ENCODE measurements at regions not wholly inside any gene's neighbourhood (a gene's known extent, or its start where the extent isn't known, plus 50 kb on each side); places are given as distances from the start of the nearest gene placed in this dataset.

- TF ChIP-seq, protein P1, sequence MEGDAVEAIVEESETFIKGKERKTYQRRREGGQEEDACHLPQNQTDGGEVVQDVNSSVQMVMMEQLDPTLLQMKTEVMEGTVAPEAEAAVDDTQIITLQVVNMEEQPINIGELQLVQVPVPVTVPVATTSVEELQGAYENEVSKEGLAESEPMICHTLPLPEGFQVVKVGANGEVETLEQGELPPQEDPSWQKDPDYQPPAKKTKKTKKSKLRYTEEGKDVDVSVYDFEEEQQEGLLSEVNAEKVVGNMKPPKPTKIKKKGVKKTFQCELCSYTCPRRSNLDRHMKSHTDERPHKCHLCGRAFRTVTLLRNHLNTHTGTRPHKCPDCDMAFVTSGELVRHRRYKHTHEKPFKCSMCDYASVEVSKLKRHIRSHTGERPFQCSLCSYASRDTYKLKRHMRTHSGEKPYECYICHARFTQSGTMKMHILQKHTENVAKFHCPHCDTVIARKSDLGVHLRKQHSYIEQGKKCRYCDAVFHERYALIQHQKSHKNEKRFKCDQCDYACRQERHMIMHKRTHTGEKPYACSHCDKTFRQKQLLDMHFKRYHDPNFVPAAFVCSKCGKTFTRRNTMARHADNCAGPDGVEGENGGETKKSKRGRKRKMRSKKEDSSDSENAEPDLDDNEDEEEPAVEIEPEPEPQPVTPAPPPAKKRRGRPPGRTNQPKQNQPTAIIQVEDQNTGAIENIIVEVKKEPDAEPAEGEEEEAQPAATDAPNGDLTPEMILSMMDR (IDR thresholded peaks at IDR 0.05) = no peak
- TF ChIP-seq POLR2A (IDR thresholded peaks at IDR 0.05) (no peak), POLR2AphosphoS5 (IDR thresholded peaks at IDR 0.05) (no peak)
Observed at GRCh38 chr19:28575816-28576215, 637.1 kb downstream of the UQCRFS1 start.
